Tibial artery (tissue), 4 donors: ENCODE measurements at regions not wholly inside any gene's neighbourhood (a gene's known extent, or its start where the extent isn't known, plus 50 kb on each side); places are given as distances from the start of the nearest gene placed in this dataset.

Source experiments
- DNase-seq, 2 donors: peaks; one replicate each; pipeline ENCODE4 v3.0.0-alpha.2; 2019
- H3K27ac ChIP-seq, 2 donors: fragments of 200-600 bp; sonication (generic) in 1 of 2; 1 replicate in 1 of 2; 2 replicates in 1 of 2; pipeline ENCODE4 v1.5.1; 2018 to 2019; ENCODE audit warnings: mild to moderate bottlenecking in 1 of 2
- H3K27me3 ChIP-seq, 2 donors: fragments of 200-600 bp; sonication (generic) in 1 of 2; one replicate each; pipeline versions ENCODE4 v1.5.1 to v1.6.0; 2016 to 2019
- H3K36me3 ChIP-seq, 3 donors: fragments of 200-600 bp; sonication (generic) in 2 of 3; one replicate each; pipeline ENCODE4 v1.5.1; 2016 to 2019; ENCODE audit warnings: mild to moderate bottlenecking in 2 of 3
- H3K4me1 ChIP-seq, 4 donors: fragments of 200-600 bp; sonication (generic) in 2 of 4; 1 replicate in 3 of 4; 2 replicates in 1 of 4; pipeline ENCODE4 v1.5.1; 2016 to 2019
- H3K4me3 ChIP-seq, 2 donors: fragments of 200-600 bp; sonication (generic) in 1 of 2; 1 replicate in 1 of 2; 2 replicates in 1 of 2; pipeline ENCODE4 v1.5.1; 2018 to 2019; ENCODE audit warnings: mild to moderate bottlenecking in 2 of 2
- H3K9me3 ChIP-seq, 3 donors: fragments of 200-600 bp; sonication (generic) in 1 of 3; one replicate each; pipeline ENCODE4 v1.5.1; 2016 to 2019
- intact Hi-C: fragments of 100-400 bp; cut with DNase I; formaldehyde crosslinking; loops from one replicate; pipeline ENCODE4 v1.15.0; 2023; ENCODE audit warnings: low total_unique reads
- TF ChIP-seq, protein P1 (sequence below), 2 experiments: fragments of 200-600 bp in 1 of 2; fragments of 450-650 bp in 1 of 2; IDR thresholded peaks; one replicate each; pipeline ENCODE4 v1.5.1; 2017 to 2019; ENCODE audit warnings: antibody characterized with exemption in 2 of 2, mild to moderate bottlenecking in 1 of 2, moderate library complexity in 1 of 2

DNA sequence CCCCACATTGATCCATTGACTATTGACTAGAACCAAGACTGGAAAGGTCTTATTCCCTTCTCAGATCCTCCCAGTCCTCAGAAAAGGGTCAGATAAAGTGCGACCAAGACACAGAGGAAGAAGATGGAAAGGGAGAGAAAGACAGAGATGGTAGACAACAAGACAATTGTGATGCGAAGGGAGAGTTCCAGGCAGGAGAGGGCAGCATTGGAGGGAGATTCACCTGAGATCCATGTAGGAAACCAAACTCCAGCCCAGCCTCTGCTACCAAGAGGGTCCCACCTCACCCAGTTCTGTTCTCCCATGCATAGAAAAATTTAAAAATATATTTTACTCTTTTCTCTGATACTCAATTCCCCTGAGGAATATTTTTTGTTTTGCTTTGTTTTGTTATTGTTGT, 67.3 kb upstream of the TSHZ3 start:
- TF ChIP-seq, protein P1, sequence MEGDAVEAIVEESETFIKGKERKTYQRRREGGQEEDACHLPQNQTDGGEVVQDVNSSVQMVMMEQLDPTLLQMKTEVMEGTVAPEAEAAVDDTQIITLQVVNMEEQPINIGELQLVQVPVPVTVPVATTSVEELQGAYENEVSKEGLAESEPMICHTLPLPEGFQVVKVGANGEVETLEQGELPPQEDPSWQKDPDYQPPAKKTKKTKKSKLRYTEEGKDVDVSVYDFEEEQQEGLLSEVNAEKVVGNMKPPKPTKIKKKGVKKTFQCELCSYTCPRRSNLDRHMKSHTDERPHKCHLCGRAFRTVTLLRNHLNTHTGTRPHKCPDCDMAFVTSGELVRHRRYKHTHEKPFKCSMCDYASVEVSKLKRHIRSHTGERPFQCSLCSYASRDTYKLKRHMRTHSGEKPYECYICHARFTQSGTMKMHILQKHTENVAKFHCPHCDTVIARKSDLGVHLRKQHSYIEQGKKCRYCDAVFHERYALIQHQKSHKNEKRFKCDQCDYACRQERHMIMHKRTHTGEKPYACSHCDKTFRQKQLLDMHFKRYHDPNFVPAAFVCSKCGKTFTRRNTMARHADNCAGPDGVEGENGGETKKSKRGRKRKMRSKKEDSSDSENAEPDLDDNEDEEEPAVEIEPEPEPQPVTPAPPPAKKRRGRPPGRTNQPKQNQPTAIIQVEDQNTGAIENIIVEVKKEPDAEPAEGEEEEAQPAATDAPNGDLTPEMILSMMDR (IDR thresholded peaks at IDR 0.05): no peak
- intact Hi-C loops: no loop called here
- Histone ChIP-seq H3K36me3 (no peaks in the 10 kb centered on the region), H3K9me3 (no peaks in the 10 kb centered on the region), H3K4me3 (no peak overlapping the region), H3K27me3 (peaks cover 0 to 3% of the 10 kb centered on the region in 2 donors), H3K27ac (no peak overlapping the region), H3K4me1 (no peaks in the 10 kb centered on the region)
- no peak for DNase-seq

GRCh38 chr19:31418055-31418454, 68.8 kb upstream of the TSHZ3 start:
- Histone ChIP-seq H3K27me3 (peaks cover 0 to 3% of the 10 kb centered on the region in 2 donors), H3K4me1 (no peaks in the 10 kb centered on the region)

GRCh38 chr19:31418692-31419430, 69.6 kb upstream of the TSHZ3 start:
- intact Hi-C loops: no loop called here
- TF ChIP-seq, protein P1 (IDR thresholded peaks at IDR 0.05): no peak
- no peaks in the 10 kb centered on the region for H3K36me3 ChIP-seq
- H3K27ac ChIP-seq: no peak overlapping the region
- no peak for DNase-seq
- no peaks in the 10 kb centered on the region for H3K9me3 ChIP-seq
- no peaks in the 10 kb centered on the region for H3K4me1 ChIP-seq
- H3K4me3 ChIP-seq: no peak overlapping the region
- peaks cover 0 to 3% of the 10 kb centered on the region in 2 donors for H3K27me3 ChIP-seq

More at GRCh38 chr19:31418055-31418454, 68.8 kb upstream of the TSHZ3 start:
- no peaks in the 10 kb centered on the region for H3K9me3 ChIP-seq
- H3K27ac ChIP-seq: no peak overlapping the region
- TF ChIP-seq, protein P1 (IDR thresholded peaks at IDR 0.05): no peak
- intact Hi-C loops: no loop called here
- H3K4me3 ChIP-seq: no peak overlapping the region
- no peaks in the 10 kb centered on the region for H3K36me3 ChIP-seq
- no peak for DNase-seq

DNA sequence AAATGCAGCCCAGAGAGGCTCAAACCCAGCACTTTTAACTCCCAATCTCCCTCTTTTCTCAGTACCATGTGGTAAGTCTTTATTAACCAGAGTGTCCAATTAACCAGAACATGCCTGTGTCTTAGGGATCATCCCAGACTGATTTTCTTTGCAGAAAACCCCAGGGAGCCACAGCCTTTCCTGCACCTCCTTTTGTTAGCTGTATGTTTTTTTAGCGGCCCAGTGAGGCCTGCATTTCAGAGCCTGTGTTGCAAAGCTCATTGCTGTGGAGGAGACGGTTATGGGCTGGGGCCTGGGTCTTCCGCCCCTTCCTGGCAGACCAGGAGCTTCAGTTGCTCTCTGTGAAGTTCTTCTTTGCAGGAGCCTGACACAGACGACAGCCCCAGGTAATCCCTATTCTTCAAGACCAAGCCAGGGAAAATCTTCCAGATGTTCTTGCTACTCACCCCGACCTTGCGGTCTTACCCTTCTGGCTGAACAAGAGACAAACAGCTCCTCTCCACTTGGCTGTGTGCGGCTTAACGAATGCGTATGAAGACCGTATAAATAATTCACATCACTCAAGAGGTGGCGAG, 70.7 kb upstream of the TSHZ3 start:
- Histone ChIP-seq H3K4me1 (no peaks in the 10 kb centered on the region), H3K27ac (no peak overlapping the region), H3K9me3 (no peaks in the 10 kb centered on the region), H3K4me3 (no peak overlapping the region), H3K27me3 (no peaks in the 10 kb centered on the region), H3K36me3 (no peaks in the 10 kb centered on the region)
- intact Hi-C loops: no loop called here
- TF ChIP-seq, protein P1 (IDR thresholded peaks at IDR 0.05): no peak
- no peak for DNase-seq

GRCh38 chr19:31421082-31421481, 71.8 kb upstream of the TSHZ3 start:
- no peaks in the 10 kb centered on the region for H3K36me3 ChIP-seq
- intact Hi-C loops: no loop called here
- DNase-seq: no peak
- no peaks in the 10 kb centered on the region for H3K4me1 ChIP-seq
- TF ChIP-seq, protein P1 (IDR thresholded peaks at IDR 0.05): no peak
- H3K27ac ChIP-seq: no peak overlapping the region
- no peak overlapping the region for H3K4me3 ChIP-seq
- no peaks in the 10 kb centered on the region for H3K27me3 ChIP-seq
- H3K9me3 ChIP-seq: no peaks in the 10 kb centered on the region
